SK-N-DZ (cell line): ENCODE measurements at regions not wholly inside any gene's neighbourhood (a gene's known extent, or its start where the extent isn't known, plus 50 kb on each side); places are given as distances from the start of the nearest gene placed in this dataset.

Experiments used
- DNase-seq: peaks from one replicate; pipeline ENCODE4 v3.0.0-alpha.2; 2015; ENCODE audit warnings: low spot score

GRCh38 chr2:3138621-3139020 is 239.0 kb downstream of the EIPR1 start:
- DNase-seq: no peak

- no peak for DNase-seq
Measured at GRCh38 chr2:3137651-3138300, 239.8 kb downstream of the EIPR1 start.

GRCh38 chr2:3135676-3136075 is 241.9 kb downstream of the EIPR1 start:
- no peak for DNase-seq

DNA sequence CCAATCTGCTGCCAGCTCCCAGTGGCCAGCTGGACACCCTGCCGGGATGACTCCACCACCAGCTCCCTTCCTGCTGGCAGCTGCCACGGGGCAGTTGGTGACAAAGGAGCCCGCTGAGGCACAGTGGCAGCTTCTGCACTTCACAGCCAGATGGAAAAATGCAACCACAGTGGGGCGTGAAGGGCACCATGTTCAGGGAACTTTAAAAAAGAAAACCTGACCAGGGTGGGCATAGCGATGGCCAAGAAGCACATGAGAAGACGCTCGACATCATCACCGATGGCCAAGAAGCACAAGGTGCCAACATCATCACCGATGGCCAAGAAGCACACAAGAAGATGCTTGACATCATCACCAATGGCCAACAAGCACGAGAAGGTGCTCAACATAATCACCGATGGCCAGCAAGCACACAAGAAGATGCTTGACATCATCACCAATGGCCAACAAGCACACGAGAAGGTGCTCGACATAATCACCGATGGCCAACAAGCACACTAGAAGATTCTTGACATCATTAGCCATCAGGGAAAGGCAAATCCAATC is 243.5 kb downstream of the EIPR1 start:
- DNase-seq: no peak

DNA sequence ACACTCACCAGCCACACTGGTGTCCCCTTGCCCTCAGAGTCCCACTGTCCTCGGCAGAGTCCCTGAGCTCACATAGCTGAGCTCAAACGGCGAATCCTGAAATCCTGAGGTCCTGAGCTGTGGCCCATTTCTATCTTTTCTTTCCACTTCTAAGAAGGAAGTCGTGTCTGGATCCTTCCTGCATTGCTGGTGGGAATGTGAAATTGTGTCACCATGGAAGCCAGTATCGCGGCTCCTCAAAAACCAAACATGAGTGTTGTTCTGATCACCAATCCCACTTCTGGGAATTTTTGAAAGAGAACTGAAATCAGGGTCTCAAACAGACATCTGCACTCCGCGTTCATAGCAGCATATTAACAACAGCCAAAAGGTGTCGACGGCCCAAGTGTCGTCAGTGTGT is 244.7 kb downstream of the EIPR1 start:
- no peak for DNase-seq

- DNase-seq: no peak
Measured at GRCh38 chr2:3132466-3132865, 245.2 kb downstream of the EIPR1 start.

GRCh38 chr2:3131636-3132326 is 245.8 kb downstream of the EIPR1 start:
- no peak for DNase-seq

DNA sequence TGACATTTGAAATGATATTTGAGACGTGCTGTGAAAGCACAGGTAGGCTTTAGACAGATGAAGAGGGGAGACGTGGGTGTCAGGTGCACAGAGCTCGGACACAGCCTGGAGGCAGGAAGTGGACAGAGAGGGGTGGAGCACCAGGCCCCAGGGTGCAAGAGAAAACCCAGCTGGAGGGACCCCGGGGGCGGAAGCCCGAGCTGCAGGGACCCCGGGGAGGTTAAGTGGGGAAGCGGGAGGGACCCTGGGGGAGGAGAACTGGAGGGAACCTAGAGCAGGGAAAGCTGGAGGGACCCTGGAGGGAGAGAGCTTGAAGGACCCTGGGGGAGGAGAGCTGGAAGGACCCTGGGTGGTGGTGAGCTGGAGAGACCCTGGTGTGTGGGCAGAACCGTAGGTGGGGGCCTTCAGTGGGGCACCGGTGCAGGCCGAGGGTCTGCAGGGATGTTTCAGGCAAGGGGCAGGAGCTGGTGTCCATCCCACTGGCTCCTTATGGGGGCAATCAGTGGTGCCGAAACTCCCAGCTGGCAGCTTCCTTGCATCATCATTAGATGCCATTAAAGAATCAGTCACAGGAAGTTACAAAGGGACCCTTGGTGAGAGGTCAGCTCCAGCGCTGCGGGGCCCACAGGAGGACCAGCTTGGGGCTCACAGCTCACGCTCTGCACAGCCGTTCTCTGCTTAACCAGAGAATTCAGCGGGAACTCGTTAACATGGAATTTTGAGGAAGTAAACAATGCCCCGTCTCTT is 246.6 kb downstream of the EIPR1 start:
- DNase-seq: no peak

DNA sequence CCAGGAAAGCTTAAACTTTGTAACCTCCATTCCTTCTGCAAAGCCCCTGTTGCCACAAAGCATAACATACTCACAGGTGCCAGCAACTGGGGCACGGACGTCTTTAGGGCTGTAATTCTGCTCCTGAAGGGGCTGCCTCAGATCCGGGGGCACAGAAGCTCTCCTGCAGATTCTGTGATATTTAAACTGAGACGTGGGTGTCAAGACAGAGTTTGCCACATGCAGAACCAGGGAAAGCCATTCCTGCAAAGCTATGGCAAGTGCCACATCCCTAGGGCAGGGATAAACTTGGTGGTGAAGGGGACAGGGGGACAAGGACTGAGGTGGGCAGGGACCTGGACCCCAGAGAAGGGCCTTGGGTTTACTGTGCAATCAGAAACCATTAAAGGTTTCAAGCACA is 247.2 kb downstream of the EIPR1 start:
- no peak for DNase-seq

DNA sequence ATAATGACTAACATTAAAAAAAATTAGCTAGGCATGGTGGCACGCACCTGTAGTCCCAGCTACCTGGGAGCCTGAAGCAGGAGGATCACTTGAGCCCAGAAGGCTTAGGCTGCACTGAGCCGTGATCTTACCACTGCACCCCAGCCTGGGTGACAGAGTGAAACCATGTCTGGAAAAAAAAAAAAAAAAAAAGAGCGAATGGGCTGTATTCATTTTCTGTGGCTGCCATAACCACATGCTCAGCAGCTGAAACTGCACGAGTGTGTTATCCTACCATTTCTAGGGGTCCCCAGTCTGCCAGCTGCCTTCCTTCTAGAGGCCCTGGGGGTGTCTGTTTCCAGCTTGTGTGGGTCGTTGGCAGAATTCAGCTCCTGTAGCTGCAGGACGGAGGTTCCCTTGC is 247.8 kb downstream of the EIPR1 start:
- DNase-seq: no peak

DNA sequence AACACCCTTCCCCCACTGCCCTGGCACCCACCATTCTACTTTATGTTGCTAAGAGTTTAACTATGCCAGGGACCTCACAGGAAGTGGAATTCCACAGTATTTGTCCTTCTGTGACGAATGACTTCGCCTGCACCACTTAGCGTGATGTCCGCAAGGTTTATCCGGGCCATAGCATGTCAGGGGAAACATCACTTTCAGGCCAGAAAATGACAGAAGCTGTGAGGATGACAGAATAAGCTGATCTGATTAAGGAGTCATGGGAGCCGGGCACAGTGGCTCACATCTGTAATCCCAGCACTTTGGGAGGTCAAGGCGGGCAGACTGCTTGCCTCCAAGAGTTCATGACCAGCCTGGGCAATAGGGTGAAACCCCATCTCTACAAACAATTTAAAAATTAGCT is 248.8 kb downstream of the EIPR1 start:
- DNase-seq: no peak

DNA sequence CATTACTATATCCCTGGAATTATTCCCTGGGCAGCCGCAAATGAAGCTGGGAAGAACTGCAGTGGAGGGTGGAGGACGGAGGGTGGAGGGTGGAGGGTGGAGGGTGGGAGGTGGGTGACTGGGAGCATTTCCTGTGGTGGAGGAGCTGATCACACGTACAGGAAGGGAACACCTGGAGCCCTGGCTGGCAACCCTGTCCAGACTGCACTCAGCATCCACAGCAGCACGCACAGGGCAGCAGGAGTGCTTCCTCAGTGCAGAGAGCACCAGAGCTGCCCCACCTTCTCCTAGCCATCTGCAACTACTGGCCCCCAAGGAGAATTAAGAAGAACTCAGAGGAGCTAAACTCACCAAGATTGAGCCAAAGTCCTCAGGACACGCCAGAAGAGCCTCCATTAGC is 249.9 kb downstream of the EIPR1 start:
- DNase-seq: peak; percentile 49

- peak; percentile 85 for DNase-seq
Measured at GRCh38 chr2:3126911-3127621, 250.6 kb downstream of the EIPR1 start.

DNA sequence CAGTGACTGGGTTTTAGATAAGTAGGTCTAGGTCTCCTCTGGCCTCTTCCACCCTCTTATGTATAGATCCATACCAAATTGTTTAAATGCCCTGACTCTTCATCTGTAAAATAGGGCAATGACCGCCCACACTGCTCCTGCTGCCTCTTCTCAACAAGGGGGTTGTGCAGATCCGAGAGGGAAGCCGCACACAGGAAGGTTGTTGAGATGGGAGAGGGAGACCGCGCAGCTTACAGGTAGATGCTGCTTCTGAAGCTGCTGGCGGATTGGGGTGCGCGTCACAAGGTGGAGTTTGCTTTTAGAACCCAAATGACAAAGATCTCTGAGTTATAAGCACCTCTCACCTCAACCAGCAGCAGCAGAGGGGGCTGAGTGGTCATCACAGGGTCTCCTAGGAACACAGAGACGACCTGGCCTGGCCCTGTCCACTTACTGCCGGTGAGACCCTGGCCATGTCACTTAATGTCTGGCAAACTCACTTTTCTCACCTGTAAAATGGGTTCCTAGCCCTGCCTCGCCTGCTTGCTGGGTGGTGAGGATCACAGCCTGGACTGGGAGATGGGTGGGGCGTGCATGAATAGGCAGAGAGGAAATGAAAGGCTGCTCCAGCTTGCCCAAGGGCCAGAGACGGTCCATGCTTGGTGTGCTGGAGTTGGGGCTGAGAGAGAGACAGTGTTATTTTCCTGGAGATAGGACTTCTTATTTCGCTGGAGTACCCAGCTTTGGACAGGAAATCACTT is 251.3 kb downstream of the EIPR1 start:
- no peak for DNase-seq

GRCh38 chr2:3125761-3126130 is 251.9 kb downstream of the EIPR1 start:
- no peak for DNase-seq

- no peak for DNase-seq
Measured at GRCh38 chr2:3125001-3125760, 252.4 kb downstream of the EIPR1 start.

GRCh38 chr2:3122525-3122924 is 255.1 kb downstream of the EIPR1 start:
- DNase-seq: no peak

DNA sequence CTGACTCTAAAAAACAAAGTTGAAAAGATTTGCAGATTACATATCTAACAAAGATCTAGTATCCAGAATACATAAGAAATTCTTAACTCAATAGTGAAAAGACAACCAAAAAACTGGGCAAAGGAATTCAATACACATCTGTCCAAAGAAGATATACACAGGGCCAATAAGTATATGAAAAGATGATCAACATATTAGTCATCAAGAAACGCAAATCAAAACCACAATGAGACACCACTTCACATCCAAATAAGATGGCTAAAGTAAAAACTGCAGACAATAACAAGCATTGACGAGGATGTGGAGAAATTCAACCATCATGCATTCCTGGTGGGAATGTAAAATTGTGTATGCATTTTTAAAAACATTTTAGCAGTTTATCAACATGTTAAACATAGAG is 256.0 kb downstream of the EIPR1 start:
- no peak for DNase-seq

DNA sequence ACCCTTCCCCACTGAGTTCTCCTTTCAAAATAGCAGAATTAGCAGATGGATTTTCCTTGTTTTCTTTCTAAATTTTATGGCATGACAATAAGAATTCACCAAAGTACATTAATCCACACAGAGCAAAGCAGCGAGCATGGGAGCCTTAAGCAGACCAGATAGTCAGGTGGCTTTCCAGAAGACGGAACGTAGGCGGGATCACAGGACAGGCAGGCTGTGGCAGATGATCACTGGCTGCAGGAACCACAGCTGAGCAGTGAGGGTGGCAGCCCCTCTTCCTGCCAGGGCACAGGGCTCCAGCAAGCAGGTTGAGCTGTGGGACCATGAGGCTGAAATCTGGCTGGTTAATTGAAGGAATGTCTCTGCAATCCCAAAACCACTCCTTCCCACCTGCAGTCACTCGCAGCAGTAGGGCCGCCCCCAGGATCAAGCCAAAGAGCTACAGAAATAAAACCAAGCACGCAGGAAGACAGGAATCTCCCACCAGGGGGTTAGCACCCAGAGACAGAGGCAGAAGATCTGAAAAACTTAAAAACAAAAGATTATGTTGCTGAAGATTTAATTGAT is 259.9 kb downstream of the EIPR1 start:
- DNase-seq: no peak

DNA sequence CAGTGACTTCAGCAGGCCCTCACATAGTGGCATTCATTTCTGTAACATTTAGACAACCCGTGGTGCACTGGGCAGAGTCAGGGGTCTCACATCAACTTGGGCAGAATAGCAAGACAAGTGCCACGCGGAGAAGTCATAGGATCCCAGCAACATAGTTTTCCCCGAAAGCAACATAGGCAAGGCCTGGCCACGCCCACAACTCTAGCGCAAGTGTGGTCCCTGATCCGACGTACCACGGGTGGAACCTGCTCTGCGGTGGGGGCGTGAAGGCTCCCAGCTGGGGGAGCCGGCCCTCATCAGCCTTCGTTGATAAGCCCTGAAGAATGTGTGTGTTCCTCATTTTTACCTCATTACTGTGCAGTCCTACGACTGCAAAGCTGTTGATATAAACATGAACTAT is 261.2 kb downstream of the EIPR1 start:
- no peak for DNase-seq
